GM12878 (cell line): ENCODE measurements at regions not wholly inside any gene's neighbourhood (a gene's known extent, or its start where the extent isn't known, plus 50 kb on each side); places are given as distances from the start of the nearest gene placed in this dataset.

Experiments
- ATAC-seq: fragments of 200-7000 bp; cut with Tn5 transposase; 3 replicates; pipeline ENCODE4 v1.9.1; 2020; ENCODE audit warnings: mild to moderate bottlenecking, moderate library complexity
- BruUV-seq: library from RNA; stranded (reverse); fragments of 400-500 nt; replicated peaks from 2 replicates; lab custom pipeline; 2021; lab: Mats Ljungman, UMichigan
- CTCF ChIA-PET: fragments of 300-600 bp; sonication (Branson Sonifier 250); formaldehyde crosslinking; extraction: SDS; loops from one replicate; lab custom pipeline; 2021; ENCODE audit warnings: inconsistent platforms; lab: Yijun Ruan, JAX
- POLR2A ChIA-PET: fragments of 350-600 bp; formaldehyde crosslinking; extraction: SDS; loops from one replicate; lab custom pipeline; 2021; ENCODE audit warnings: inconsistent platforms; lab: Charles Lee
- RAD21 ChIA-PET: fragments of 300-600 bp; sonication (Branson Sonifier 250); formaldehyde crosslinking; loops from one replicate; lab custom pipeline; 2023; ENCODE audit warnings: antibody characterized with exemption; ENCODE audit not compliant: unreplicated experiment; lab: Charles Lee
- SMC1A ChIA-PET: fragments of 300-600 bp; sonication (Branson Sonifier 250); formaldehyde crosslinking; loops from one replicate; lab custom pipeline; 2023; ENCODE audit not compliant: unreplicated experiment, uncharacterized antibody; lab: Charles Lee
- DNase-seq: peaks from one replicate; pipeline ENCODE4 v3.0.0-alpha.2; 2011; ENCODE audit warnings: low read depth, low spot score
- FAIRE-seq: peaks from 3 replicates; lab custom pipeline; 2011; peaks lifted over from hg19 to GRCh38; lab: Jason Lieb, UNC
- H2AFZ ChIP-seq: 2 replicates; pipeline ENCODE4 v1.6.0; 2011; ENCODE audit warnings: low read depth, low read length, control low read depth; ENCODE audit not compliant: control insufficient read depth
- H3K27ac ChIP-seq: 2 replicates; pipeline ENCODE4 v1.5.1; 2011; ENCODE audit warnings: control low read depth; ENCODE audit not compliant: control insufficient read depth, insufficient read depth
- H3K27me3 ChIP-seq, 2 experiments: replicated peaks in 1 of 2; 2 replicates each; pipeline versions ENCODE4 v1.6.0 to v1.6.1; 2011; ENCODE audit warnings: low read length in 1 of 2; ENCODE audit not compliant: control insufficient read depth in 2 of 2, insufficient read depth in 2 of 2
- H3K36me3 ChIP-seq, 2 experiments: 2 replicates each; pipeline ENCODE4 v1.5.1; 2011; ENCODE audit warnings: low read length in 1 of 2; ENCODE audit not compliant: control insufficient read depth in 2 of 2, insufficient read depth in 2 of 2
- H3K4me1 ChIP-seq: 2 replicates; pipeline ENCODE4 v1.6.1; 2011; ENCODE audit warnings: mild to moderate bottlenecking, low read length, moderate library complexity, mixed read lengths; ENCODE audit not compliant: control insufficient read depth, insufficient read depth
- H3K4me2 ChIP-seq: 2 replicates; pipeline ENCODE4 v1.6.0; 2011; ENCODE audit warnings: control low read depth; ENCODE audit not compliant: control insufficient read depth, insufficient read depth
- H3K4me3 ChIP-seq: fragments of 200-600 bp; sonication (generic); 2 replicates; pipeline ENCODE4 v1.5.1; 2016
- H3K79me2 ChIP-seq: 2 replicates; pipeline ENCODE4 v1.6.0; 2011; ENCODE audit warnings: low read length; ENCODE audit not compliant: control insufficient read depth, insufficient read depth
- H3K9ac ChIP-seq: 2 replicates; pipeline ENCODE4 v1.8.0; 2011; ENCODE audit warnings: low read length, control low read depth, mixed read lengths; ENCODE audit not compliant: control insufficient read depth, insufficient read depth
- H3K9me3 ChIP-seq: replicated peaks from 3 replicates; pipeline ENCODE4 v1.5.1; 2011; ENCODE audit warnings: mild to moderate bottlenecking, low read length; ENCODE audit not compliant: control insufficient read depth, insufficient read depth
- H4K20me1 ChIP-seq: 2 replicates; pipeline ENCODE4 v1.6.0; 2011; ENCODE audit not compliant: control insufficient read depth, insufficient read depth
- CREM ChIP-seq: IDR thresholded peaks from 2 replicates; pipeline ENCODE4 v1.6.1; 2014; ENCODE audit warnings: antibody characterized with exemption, low read depth
- ELK1 ChIP-seq: IDR thresholded peaks from 2 replicates; pipeline ENCODE4 v1.6.1; 2012; ENCODE audit warnings: low read depth, low read length, improper control_type of control experiment
- ESRRA ChIP-seq: IDR thresholded peaks from 2 replicates; pipeline ENCODE4 v1.6.1; 2012; ENCODE audit warnings: mild to moderate bottlenecking, low read length, improper control_type of control experiment
- ETV6 ChIP-seq, 2 experiments: fragments of 450-650 bp in 1 of 2; IDR thresholded peaks in 1 of 2; conservative IDR thresholded peaks in 1 of 2; 2 replicates each; pipeline ENCODE4 v1.6.1; 2014; ENCODE audit warnings: antibody characterized with exemption in 1 of 2, borderline replicate concordance in 1 of 2, low read depth in 1 of 2, mild to moderate bottlenecking in 1 of 2, moderate library complexity in 1 of 2
- FOS ChIP-seq: IDR thresholded peaks from 3 replicates; pipeline ENCODE4 v1.6.1; 2011; ENCODE audit warnings: borderline replicate concordance; ENCODE audit not compliant: insufficient read length; ENCODE audit errors: extremely low read depth
- HDGF ChIP-seq: fragments of 450-650 bp; IDR thresholded peaks from 2 replicates; pipeline ENCODE4 v1.6.1; 2016; ENCODE audit warnings: antibody characterized with exemption
- JUNB ChIP-seq: IDR thresholded peaks from 2 replicates; pipeline ENCODE4 v1.6.1; 2016; ENCODE audit warnings: antibody characterized with exemption, mild to moderate bottlenecking
- NFYB ChIP-seq: IDR thresholded peaks from 2 replicates; pipeline ENCODE4 v1.6.1; 2011; ENCODE audit warnings: low read depth, mild to moderate bottlenecking, low read length, improper control_type of control experiment, moderate library complexity; ENCODE audit not compliant: insufficient read depth
- REST ChIP-seq: IDR thresholded peaks from 2 replicates; pipeline ENCODE4 v1.6.1; 2012; ENCODE audit warnings: mild to moderate bottlenecking, low read depth, low read length
- SMC3 ChIP-seq: IDR thresholded peaks from 2 replicates; pipeline ENCODE4 v1.6.1; 2011; ENCODE audit warnings: low read length, improper control_type of control experiment, borderline replicate concordance
- ZNF384 ChIP-seq: IDR thresholded peaks from 2 replicates; pipeline ENCODE4 v1.6.1; 2012; ENCODE audit warnings: low read depth, mild to moderate bottlenecking, low read length, improper control_type of control experiment, borderline replicate concordance
- WGBS: methylation state at CpG from one replicate; pipeline ENCODE4 v1.1.6; 2016; ENCODE audit warnings: low lambda C conversion rate; ENCODE audit not compliant: insufficient replicate concordance, insufficient coverage; ENCODE audit errors: missing lambda C conversion rate; 5-methylcytosine and 5-hydroxymethylcytosine counted together
- in situ Hi-C: fragments of 300-500 bp; cut with MboI; formaldehyde crosslinking; loops from 9 replicates; pipeline ENCODE4 v1.14.3; 2018; ENCODE audit warnings: mixed read lengths
- intact Hi-C: fragments of 100-400 bp; cut with micrococcal nuclease; formaldehyde crosslinking; loops from one replicate; pipeline ENCODE4 v1.14.2; 2022; ENCODE audit not compliant: unreplicated experiment
- TF ChIP-seq, protein P1 (sequence below): fragments of 450-650 bp; IDR thresholded peaks from 2 replicates; pipeline ENCODE4 v1.6.1; 2017; ENCODE audit warnings: mild to moderate bottlenecking, moderate library complexity
- TF ChIP-seq, protein P2 (sequence below): fragments of 450-650 bp; IDR thresholded peaks from 2 replicates; pipeline ENCODE4 v1.6.1; 2016; ENCODE audit warnings: mild to moderate bottlenecking

GRCh38 chr14:96940009-96940408 is 142.8 kb downstream of the VRK1 start:
- no peak overlapping the region for H2AFZ ChIP-seq
- SMC1A ChIA-PET, result no interaction called here
- no peak overlapping the region for H3K27ac ChIP-seq
- H3K4me3 ChIP-seq, result no peak overlapping the region
- H3K36me3 ChIP-seq, result no peaks in the 10 kb centered on the region
- 22% methylated on average over 3 of the region's 3 CpGs for WGBS
- intact Hi-C loops, result no loop called here
- ATAC-seq, result no peak; the same call in 2 of the 3 replicates
- BruUV-seq, result no TSS peak
- no peaks in the 10 kb centered on the region for H3K79me2 ChIP-seq
- no peak overlapping the region for H3K4me2 ChIP-seq
- no peaks in the 10 kb centered on the region for H4K20me1 ChIP-seq
- H3K4me1 ChIP-seq, result no peaks in the 10 kb centered on the region
- CTCF ChIA-PET, result no interaction called here
- POLR2A ChIA-PET, result no interaction called here
- TF ChIP-seq NFYB, result no peak
- TF ChIP-seq SMC3, result no peak
- TF ChIP-seq REST, result peak; percentile 90
- TF ChIP-seq FOS, result no peak
- TF ChIP-seq, protein P1, sequence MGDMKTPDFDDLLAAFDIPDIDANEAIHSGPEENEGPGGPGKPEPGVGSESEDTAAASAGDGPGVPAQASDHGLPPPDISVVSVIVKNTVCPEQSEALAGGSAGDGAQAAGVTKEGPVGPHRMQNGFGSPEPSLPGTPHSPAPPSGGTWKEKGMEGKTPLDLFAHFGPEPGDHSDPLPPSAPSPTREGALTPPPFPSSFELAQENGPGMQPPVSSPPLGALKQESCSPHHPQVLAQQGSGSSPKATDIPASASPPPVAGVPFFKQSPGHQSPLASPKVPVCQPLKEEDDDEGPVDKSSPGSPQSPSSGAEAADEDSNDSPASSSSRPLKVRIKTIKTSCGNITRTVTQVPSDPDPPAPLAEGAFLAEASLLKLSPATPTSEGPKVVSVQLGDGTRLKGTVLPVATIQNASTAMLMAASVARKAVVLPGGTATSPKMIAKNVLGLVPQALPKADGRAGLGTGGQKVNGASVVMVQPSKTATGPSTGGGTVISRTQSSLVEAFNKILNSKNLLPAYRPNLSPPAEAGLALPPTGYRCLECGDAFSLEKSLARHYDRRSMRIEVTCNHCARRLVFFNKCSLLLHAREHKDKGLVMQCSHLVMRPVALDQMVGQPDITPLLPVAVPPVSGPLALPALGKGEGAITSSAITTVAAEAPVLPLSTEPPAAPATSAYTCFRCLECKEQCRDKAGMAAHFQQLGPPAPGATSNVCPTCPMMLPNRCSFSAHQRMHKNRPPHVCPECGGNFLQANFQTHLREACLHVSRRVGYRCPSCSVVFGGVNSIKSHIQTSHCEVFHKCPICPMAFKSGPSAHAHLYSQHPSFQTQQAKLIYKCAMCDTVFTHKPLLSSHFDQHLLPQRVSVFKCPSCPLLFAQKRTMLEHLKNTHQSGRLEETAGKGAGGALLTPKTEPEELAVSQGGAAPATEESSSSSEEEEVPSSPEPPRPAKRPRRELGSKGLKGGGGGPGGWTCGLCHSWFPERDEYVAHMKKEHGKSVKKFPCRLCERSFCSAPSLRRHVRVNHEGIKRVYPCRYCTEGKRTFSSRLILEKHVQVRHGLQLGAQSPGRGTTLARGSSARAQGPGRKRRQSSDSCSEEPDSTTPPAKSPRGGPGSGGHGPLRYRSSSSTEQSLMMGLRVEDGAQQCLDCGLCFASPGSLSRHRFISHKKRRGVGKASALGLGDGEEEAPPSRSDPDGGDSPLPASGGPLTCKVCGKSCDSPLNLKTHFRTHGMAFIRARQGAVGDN, result no peak
- no peak for TF ChIP-seq ZNF384
- no peak for TF ChIP-seq ELK1
- TF ChIP-seq ETV6 (conservative IDR thresholded peaks at IDR 0.05 in 1 of 2, IDR thresholded peaks at IDR 0.05 in 1 of 2; ENCODE audit: borderline replicate concordance in 1 of 2, low read depth in 1 of 2), result no peak
- TF ChIP-seq HDGF, result no peak
- TF ChIP-seq ESRRA, result no peak
- TF ChIP-seq, protein P2, sequence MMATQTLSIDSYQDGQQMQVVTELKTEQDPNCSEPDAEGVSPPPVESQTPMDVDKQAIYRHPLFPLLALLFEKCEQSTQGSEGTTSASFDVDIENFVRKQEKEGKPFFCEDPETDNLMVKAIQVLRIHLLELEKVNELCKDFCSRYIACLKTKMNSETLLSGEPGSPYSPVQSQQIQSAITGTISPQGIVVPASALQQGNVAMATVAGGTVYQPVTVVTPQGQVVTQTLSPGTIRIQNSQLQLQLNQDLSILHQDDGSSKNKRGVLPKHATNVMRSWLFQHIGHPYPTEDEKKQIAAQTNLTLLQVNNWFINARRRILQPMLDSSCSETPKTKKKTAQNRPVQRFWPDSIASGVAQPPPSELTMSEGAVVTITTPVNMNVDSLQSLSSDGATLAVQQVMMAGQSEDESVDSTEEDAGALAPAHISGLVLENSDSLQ, result peak; percentile 61
- TF ChIP-seq CREM, result no peak
- TF ChIP-seq JUNB, result no peak
- in situ Hi-C loops, result no loop called here
- no peak for FAIRE-seq
- no peaks in the 10 kb centered on the region for H3K27me3 ChIP-seq
- H3K9me3 ChIP-seq, result no peaks in the 10 kb centered on the region
- H3K9ac ChIP-seq, result no peak overlapping the region
- no peak for DNase-seq
- RAD21 ChIA-PET, result no interaction called here
